NCI-H460 (cell line): ENCODE measurements at regions not wholly inside any gene's neighbourhood (a gene's known extent, or its start where the extent isn't known, plus 50 kb on each side); places are given as distances from the start of the nearest gene placed in this dataset.

ENCODE experiments used
- DNase-seq: peaks from one replicate; pipeline ENCODE4 v3.0.0-alpha.2; 2016; ENCODE audit warnings: low read depth; ENCODE audit errors: extremely low read depth

DNA sequence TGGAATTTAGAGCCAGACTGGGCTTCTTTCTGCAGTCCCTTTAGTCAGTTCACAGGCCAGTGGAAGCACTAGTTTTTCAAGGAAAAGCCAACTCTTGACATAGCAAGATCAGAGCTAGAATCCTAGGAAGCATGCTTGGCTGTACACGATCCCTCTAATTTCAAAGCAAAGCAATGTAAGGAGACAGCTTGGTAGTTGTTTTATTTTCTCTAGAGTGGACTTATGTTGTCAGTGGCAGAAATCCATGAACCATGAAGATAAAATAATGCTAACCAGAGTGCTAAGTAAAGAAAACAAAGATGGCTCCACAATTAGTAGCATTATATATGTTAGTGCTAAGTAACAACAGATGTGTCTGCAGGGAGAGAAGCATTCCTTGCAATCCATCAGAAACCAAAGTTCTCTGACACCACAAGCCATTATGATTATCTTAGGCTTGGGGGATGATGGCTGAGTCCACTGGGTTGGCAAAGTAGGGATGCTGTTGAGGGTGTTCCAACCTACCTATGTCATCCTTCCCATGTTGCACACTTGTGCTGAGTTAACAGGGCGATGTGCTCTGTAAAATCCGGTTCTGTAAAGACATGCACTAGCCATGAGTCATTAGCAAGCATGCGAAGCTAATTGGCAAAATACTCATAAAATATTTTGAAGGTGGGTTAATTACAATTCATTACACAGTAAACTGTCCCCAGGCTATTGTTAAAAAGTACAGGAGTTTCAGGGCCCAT is 115.2 kb downstream of the BMP2 start:
- DNase-seq, result no peak

DNA sequence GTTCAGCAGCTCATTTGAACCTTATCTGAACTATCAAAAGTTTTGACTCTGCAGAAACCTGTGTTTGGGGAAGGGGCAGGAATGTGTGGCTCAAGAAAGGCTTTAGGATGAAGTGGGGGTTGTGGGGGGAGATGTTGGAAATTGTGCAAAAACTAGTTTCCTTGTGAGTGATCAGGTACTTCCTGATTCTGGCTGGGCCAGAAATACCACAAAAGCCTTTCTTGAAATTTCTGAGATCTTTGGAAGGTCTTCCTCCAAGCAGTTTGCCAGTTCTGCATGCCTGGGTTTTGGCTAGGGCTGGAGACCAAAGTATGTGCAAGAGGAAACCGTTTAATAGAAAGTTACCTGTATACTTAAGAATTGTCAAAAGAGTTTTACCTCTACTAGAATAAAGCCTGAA is 116.6 kb downstream of the BMP2 start:
- no peak for DNase-seq

- no peak for DNase-seq
Observed at GRCh38 chr20:6886065-6886729, 118.7 kb downstream of the BMP2 start.

DNA sequence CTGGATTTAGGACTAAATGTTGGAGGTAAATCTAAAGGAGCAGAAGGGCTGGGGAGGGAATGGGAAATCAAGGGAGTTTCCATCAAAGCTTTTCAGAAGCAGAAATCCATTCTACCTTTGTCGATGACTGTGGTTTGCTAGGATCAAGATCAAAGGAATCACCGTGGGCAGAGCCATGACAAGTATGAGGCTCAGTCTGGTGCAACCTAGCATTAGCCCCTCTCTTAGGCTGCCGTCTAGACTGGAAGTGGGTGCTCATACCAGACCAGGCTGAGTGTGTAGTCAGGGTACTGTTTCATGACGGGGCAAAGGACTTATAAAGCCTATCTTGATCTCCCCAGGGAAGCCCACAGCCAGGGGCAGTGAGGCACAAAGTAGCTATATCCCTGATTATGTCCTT is 120.5 kb downstream of the BMP2 start:
- DNase-seq, result no peak

GRCh38 chr20:6888736-6889395 is 121.4 kb downstream of the BMP2 start:
- no peak for DNase-seq

DNA sequence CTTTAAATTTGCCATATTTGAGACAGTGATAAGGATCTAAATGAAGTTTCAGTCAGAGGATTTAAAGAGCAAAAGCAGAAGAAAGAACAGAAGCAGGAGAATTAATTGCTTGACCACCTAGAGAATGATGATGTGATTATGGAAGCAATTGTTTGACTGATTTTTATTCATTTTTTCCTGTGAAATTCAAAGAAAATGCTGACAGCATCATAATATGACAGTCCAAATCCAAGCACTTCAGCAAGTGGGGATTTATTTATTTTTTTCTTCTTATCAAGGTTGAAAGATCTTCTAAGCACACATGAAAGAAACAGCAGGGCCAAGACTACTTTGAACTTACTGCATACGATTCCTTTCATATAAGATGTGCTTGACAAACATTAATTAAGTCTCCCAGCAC is 125.2 kb downstream of the BMP2 start:
- no peak for DNase-seq

DNA sequence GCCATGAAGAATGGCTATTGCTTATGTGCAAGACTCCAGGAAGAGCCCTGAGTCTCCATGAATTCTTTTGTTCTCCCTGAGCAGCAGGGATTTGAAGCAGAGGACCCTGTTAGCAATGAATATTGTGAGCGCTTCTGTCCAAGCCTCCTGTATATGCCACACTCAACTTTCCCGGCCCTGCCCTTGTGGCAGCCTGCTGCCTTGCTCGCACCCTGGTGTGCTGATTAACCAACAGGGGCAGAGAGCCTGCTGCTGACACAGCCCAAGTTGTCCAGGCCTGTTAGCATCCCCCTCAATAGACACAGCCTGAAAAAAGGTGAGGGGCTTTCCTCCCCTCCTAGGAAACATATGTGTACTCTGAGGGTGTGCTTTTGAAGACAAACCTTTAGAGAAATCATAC is 131.4 kb downstream of the BMP2 start:
- DNase-seq, result no peak

GRCh38 chr20:6906871-6907270 is 139.4 kb downstream of the BMP2 start:
- no peak for DNase-seq

DNA sequence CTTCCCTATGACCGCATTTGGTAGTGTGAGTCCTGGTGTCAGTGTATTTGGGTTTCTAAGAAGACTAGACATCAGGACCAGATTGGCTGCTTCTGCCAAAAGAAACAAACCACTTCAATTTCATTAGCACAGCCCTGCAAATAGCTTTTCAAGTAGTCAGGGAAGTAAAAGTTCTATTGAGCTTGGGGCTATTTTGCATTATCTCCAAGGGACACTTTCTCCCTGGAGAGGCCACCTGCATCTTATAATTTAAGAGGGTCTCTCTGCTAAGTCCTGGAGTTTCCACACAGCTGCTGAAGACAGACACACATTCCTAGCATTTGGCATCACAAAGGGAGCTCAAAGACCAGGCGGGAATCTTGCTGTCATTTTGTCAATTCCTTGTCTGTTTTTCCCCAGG is 141.2 kb downstream of the BMP2 start:
- DNase-seq, result no peak

GRCh38 chr20:6909608-6910007 is 142.1 kb downstream of the BMP2 start:
- DNase-seq, result no peak

DNA sequence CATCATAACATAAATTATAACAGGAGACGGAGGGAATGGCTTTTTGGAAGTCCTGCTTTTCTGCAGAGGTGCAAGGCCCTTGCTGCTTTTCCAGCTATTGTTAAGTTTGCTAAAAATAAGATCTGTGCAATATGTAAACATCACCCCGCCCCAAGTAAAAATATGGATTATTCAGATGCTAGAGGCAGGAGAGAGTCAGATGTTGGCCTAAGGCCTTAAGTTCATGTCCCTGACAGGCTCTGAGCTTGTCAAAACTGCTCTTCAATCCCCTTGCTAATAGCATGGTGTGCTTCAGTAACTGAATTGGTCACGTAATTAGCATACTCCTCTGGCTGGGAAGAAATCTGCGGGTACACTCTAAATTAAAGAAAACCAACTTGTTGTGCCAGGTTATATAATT is 147.5 kb downstream of the BMP2 start:
- no peak for DNase-seq

GRCh38 chr20:6916938-6917337 is 149.5 kb downstream of the BMP2 start:
- DNase-seq, result no peak

GRCh38 chr20:6919792-6920468 is 152.4 kb downstream of the BMP2 start:
- no peak for DNase-seq

- no peak for DNase-seq
Observed at GRCh38 chr20:6920991-6921613, 153.6 kb downstream of the BMP2 start.

GRCh38 chr20:6921717-6922386 is 154.4 kb downstream of the BMP2 start:
- no peak for DNase-seq

DNA sequence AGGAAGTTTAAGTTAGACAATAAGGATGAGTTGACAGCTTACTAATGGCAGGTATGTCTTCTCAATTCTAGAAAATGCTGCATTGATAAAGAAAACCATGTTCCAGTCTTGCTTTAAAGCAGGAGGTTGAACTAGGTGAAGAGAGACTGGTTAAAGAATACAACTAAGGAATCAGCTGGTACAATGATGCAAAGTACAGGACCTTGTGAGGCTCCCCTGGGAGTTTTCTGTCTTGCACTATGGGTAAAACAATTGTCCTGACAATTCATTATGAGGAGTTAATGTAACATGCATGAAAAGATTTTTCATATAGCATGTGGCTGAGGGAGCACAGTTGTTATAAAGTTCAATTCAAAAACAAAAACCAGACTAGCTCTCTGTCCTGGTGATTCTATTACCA is 157.2 kb downstream of the BMP2 start:
- no peak for DNase-seq

DNA sequence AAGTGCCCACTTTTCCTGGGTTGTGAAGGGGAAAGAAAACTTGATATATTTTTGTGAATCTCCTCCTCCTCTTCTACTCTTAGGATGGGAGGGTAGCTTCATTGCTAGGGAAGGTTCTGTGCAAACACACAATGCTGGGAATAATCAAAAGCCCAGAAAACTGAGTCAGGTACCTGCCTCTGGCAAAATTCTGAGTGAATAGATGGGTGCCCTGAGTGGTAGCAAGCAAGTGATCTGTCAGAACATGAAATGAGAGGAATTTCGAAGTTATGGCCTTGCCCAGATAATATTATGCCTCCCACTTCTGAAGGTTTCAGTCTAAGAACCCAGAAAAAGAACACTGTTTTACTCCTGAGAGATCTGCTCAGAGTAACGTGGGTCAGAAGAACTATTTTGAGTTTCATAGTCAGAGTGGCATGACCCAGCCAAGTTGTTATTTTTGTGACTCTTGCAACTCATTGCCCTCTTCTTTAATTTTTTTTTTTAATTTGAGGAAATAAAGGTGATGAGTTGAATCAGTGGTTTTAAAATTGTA is 158.3 kb downstream of the BMP2 start:
- DNase-seq, result no peak

GRCh38 chr20:6940048-6940447 is 172.6 kb downstream of the BMP2 start:
- DNase-seq, result peak; percentile 18

DNA sequence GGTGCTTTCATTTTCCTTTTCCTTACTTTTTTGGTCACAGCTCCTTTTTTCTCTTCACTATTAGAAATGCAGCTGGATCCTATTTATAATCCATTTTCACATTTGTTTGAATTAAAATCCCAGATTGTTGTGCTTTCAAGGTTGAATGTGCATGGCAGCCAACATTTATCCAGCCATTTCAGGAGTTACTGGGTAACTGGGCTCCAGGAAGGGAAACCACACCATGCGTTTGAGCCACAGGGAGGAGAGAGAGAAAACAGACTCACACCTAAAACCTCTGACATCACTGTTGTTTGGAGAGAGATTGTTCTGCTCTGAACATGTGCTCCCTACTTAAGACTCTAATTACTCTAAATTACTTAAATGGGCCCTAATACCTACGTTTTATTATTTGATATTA is 173.4 kb downstream of the BMP2 start:
- DNase-seq, result no peak

DNA sequence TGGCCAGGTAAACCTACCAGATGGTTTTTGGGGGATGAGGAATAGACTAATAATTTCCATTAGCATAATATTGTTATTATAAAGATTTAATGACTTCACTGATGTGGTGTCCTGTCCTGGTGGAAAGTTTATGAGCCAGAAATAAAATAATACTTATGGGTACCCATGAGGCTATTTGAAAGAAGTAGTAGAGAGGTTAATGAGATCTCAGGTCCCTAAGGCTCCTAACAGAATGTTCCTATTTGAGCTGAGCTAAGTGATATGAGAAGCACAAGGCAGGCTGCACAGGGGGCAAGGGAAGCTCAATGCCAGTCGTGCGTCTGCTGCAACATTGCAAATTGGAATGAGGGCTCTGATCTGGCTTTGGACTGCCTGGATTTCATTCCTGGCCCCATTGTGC is 174.1 kb downstream of the BMP2 start:
- DNase-seq, result no peak
